Muscle layer of colon (tissue), 2 donors: ENCODE measurements at regions not wholly inside any gene's neighbourhood (a gene's known extent, or its start where the extent isn't known, plus 50 kb on each side); places are given as distances from the start of the nearest gene placed in this dataset.

Experiments
- H3K27ac ChIP-seq: one replicate; pipeline ENCODE4 v1.7.0; 2013; ENCODE audit warnings: low read depth, mild to moderate bottlenecking, low read length, moderate library complexity
- H3K27me3 ChIP-seq, 2 donors: one replicate each; pipeline ENCODE4 v1.7.0; 2013; ENCODE audit warnings: low read length in 2 of 2, mild to moderate bottlenecking in 2 of 2; ENCODE audit not compliant: insufficient read depth in 2 of 2, control insufficient read depth in 1 of 2
- H3K36me3 ChIP-seq: one replicate; pipeline ENCODE4 v1.7.0; 2013; ENCODE audit warnings: mild to moderate bottlenecking, low read length; ENCODE audit not compliant: insufficient read depth
- H3K4me1 ChIP-seq: one replicate; pipeline ENCODE4 v1.7.0; 2013; ENCODE audit warnings: mild to moderate bottlenecking, low read length; ENCODE audit not compliant: insufficient read depth
- H3K4me3 ChIP-seq, 2 donors: one replicate each; pipeline ENCODE4 v1.7.0; 2013; ENCODE audit warnings: low read length in 2 of 2, low read depth in 1 of 2, mild to moderate bottlenecking in 1 of 2, moderate library complexity in 1 of 2
- H3K9ac ChIP-seq: one replicate; pipeline ENCODE4 v1.7.0; 2013; ENCODE audit warnings: low read length
- H3K9me3 ChIP-seq: one replicate; pipeline ENCODE4 v1.7.0; 2013; ENCODE audit warnings: mild to moderate bottlenecking, low read length
- donor health status: abdominal sarcoma.
- donor health status: Adenocarcinoma of cecum.

GRCh38 chr6:77177470-77177869 is 285.8 kb downstream of the HTR1B start:
- H3K36me3 ChIP-seq: no peaks in the 10 kb centered on the region
- H3K9ac ChIP-seq: no peak overlapping the region
- no peak overlapping the region for H3K27ac ChIP-seq
- no peaks in the 10 kb centered on the region for H3K4me1 ChIP-seq
- no peaks in the 10 kb centered on the region for H3K9me3 ChIP-seq
- no peaks in the 10 kb centered on the region for H3K27me3 ChIP-seq
- H3K4me3 ChIP-seq: no peak overlapping the region

GRCh38 chr6:77173472-77174074 is 289.7 kb downstream of the HTR1B start:
- H3K4me1 ChIP-seq: no peaks in the 10 kb centered on the region
- no peaks in the 10 kb centered on the region for H3K27me3 ChIP-seq
- no peak overlapping the region for H3K27ac ChIP-seq
- no peaks in the 10 kb centered on the region for H3K9me3 ChIP-seq
- H3K4me3 ChIP-seq: no peak overlapping the region
- H3K9ac ChIP-seq: no peak overlapping the region
- H3K36me3 ChIP-seq: no peaks in the 10 kb centered on the region

- Histone ChIP-seq H3K27me3 (no peaks in the 10 kb centered on the region), H3K36me3 (no peaks in the 10 kb centered on the region), H3K4me1 (no peaks in the 10 kb centered on the region), H3K4me3 (no peak overlapping the region), H3K27ac (no peak overlapping the region), H3K9me3 (no peaks in the 10 kb centered on the region), H3K9ac (no peak overlapping the region)
Observed at GRCh38 chr6:77172578-77172977, 290.7 kb downstream of the HTR1B start.

GRCh38 chr6:77159730-77160129 is 303.6 kb downstream of the HTR1B start:
- Histone ChIP-seq H3K9me3 (no peaks in the 10 kb centered on the region), H3K4me1 (no peaks in the 10 kb centered on the region), H3K4me3 (no peak overlapping the region), H3K36me3 (no peaks in the 10 kb centered on the region), H3K27me3 (no peaks in the 10 kb centered on the region), H3K27ac (no peak overlapping the region), H3K9ac (no peak overlapping the region)

- no peaks in the 10 kb centered on the region for H3K27me3 ChIP-seq
- H3K4me3 ChIP-seq: no peak overlapping the region
- H3K27ac ChIP-seq: no peak overlapping the region
- no peaks in the 10 kb centered on the region for H3K9me3 ChIP-seq
- no peak overlapping the region for H3K9ac ChIP-seq
- H3K4me1 ChIP-seq: no peaks in the 10 kb centered on the region
- H3K36me3 ChIP-seq: no peaks in the 10 kb centered on the region
Observed at GRCh38 chr6:77151241-77151640, 312.1 kb downstream of the HTR1B start.

- no peaks in the 10 kb centered on the region for H3K36me3 ChIP-seq
- H3K4me1 ChIP-seq: no peaks in the 10 kb centered on the region
- H3K27me3 ChIP-seq: no peaks in the 10 kb centered on the region
- H3K27ac ChIP-seq: no peak overlapping the region
- no peak overlapping the region for H3K9ac ChIP-seq
- H3K9me3 ChIP-seq: no peaks in the 10 kb centered on the region
- no peak overlapping the region for H3K4me3 ChIP-seq
Observed at GRCh38 chr6:77150736-77151135, 312.6 kb downstream of the HTR1B start.

GRCh38 chr6:77145244-77145643 is 318.0 kb downstream of the HTR1B start:
- Histone ChIP-seq H3K4me3 (no peak overlapping the region), H3K9ac (no peak overlapping the region), H3K36me3 (no peaks in the 10 kb centered on the region), H3K4me1 (no peaks in the 10 kb centered on the region), H3K9me3 (no peaks in the 10 kb centered on the region), H3K27me3 (no peaks in the 10 kb centered on the region), H3K27ac (no peak overlapping the region)

GRCh38 chr6:77143659-77144447 is 319.4 kb downstream of the HTR1B start:
- no peak overlapping the region for H3K9ac ChIP-seq
- H3K36me3 ChIP-seq: no peaks in the 10 kb centered on the region
- H3K4me3 ChIP-seq: no peak overlapping the region
- H3K9me3 ChIP-seq: no peaks in the 10 kb centered on the region
- no peaks in the 10 kb centered on the region for H3K27me3 ChIP-seq
- no peak overlapping the region for H3K27ac ChIP-seq
- H3K4me1 ChIP-seq: no peaks in the 10 kb centered on the region

- no peak overlapping the region for H3K9ac ChIP-seq
- no peaks in the 10 kb centered on the region for H3K27me3 ChIP-seq
- H3K4me1 ChIP-seq: no peaks in the 10 kb centered on the region
- no peaks in the 10 kb centered on the region for H3K36me3 ChIP-seq
- H3K4me3 ChIP-seq: no peak overlapping the region
- no peaks in the 10 kb centered on the region for H3K9me3 ChIP-seq
- no peak overlapping the region for H3K27ac ChIP-seq
Observed at GRCh38 chr6:77136086-77136485, 327.2 kb downstream of the HTR1B start.

- H3K27ac ChIP-seq: no peak overlapping the region
- no peaks in the 10 kb centered on the region for H3K36me3 ChIP-seq
- H3K4me3 ChIP-seq: no peak overlapping the region
- H3K9ac ChIP-seq: no peak overlapping the region
- no peaks in the 10 kb centered on the region for H3K27me3 ChIP-seq
- no peaks in the 10 kb centered on the region for H3K9me3 ChIP-seq
- no peaks in the 10 kb centered on the region for H3K4me1 ChIP-seq
Observed at GRCh38 chr6:77133031-77133430, 330.3 kb downstream of the HTR1B start.

- no peak overlapping the region for H3K9ac ChIP-seq
- no peak overlapping the region for H3K27ac ChIP-seq
- H3K4me3 ChIP-seq: no peak overlapping the region
- no peaks in the 10 kb centered on the region for H3K27me3 ChIP-seq
- no peaks in the 10 kb centered on the region for H3K36me3 ChIP-seq
- no peaks in the 10 kb centered on the region for H3K9me3 ChIP-seq
- H3K4me1 ChIP-seq: no peaks in the 10 kb centered on the region
Observed at GRCh38 chr6:77131426-77131825, 331.9 kb downstream of the HTR1B start.

GRCh38 chr6:77124604-77125003 is 338.7 kb downstream of the HTR1B start:
- H3K4me3 ChIP-seq: no peak overlapping the region
- H3K4me1 ChIP-seq: no peaks in the 10 kb centered on the region
- no peaks in the 10 kb centered on the region for H3K9me3 ChIP-seq
- no peaks in the 10 kb centered on the region for H3K36me3 ChIP-seq
- H3K27ac ChIP-seq: no peak overlapping the region
- no peak overlapping the region for H3K9ac ChIP-seq
- no peaks in the 10 kb centered on the region for H3K27me3 ChIP-seq
